T-helper 2 cell treated with Interferon-gamma antibody and Interleukin-4, amounts not matched to agents 5 μg/mL and 100 μg/mL, for 36 hours (primary cell): ENCODE measurements at regions not wholly inside any gene's neighbourhood (a gene's known extent, or its start where the extent isn't known, plus 50 kb on each side); places are given as distances from the start of the nearest gene placed in this dataset.

Source experiments
- DNase-seq: peaks from one replicate; pipeline ENCODE4 v3.0.0; 2021; ENCODE audit warnings: low spot score
- H3K27ac Mint-ChIP-seq: one replicate; pipeline ENCODE4 v1.8.0; 2021; ENCODE audit warnings: mild to moderate bottlenecking, mixed read lengths
- H3K27me3 Mint-ChIP-seq: one replicate; pipeline ENCODE4 v1.8.0; 2021; ENCODE audit warnings: low read depth, mixed read lengths
- H3K36me3 Mint-ChIP-seq: one replicate; pipeline ENCODE4 v1.8.0; 2021; ENCODE audit warnings: low read depth, mixed read lengths
- H3K4me1 Mint-ChIP-seq: one replicate; pipeline ENCODE4 v1.8.0; 2021; ENCODE audit warnings: low read depth, mixed read lengths
- H3K4me3 Mint-ChIP-seq: one replicate; pipeline ENCODE4 v1.8.0; 2022; ENCODE audit warnings: mild to moderate bottlenecking, moderate library complexity, mixed read lengths
- H3K9me3 Mint-ChIP-seq: one replicate; pipeline ENCODE4 v1.8.0; 2021; ENCODE audit warnings: mixed read lengths

DNA sequence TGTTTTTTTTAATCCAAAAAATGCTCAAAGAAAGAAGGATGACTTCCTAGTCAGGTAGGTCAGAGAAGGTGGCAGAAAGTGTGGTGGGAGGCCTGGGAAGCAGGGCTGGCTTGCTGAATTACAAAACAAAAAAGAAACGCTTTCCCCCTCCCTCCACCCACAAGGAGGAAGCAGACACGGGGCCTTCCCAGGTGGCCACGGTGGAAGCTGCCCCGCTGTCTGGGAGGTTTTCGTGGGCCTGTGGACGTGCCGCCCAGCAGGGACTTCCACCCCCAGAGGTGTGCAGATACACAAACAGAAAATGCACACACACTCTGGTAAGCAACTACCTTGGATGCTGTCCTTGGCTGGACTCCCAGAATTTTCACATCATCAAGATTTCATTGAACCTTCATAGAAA lies 198.2 kb upstream of the CDH4 start:
- no peak for DNase-seq
- no peaks in the 10 kb centered on the region for H3K4me1 Mint-ChIP-seq
- no peaks in the 10 kb centered on the region for H3K36me3 Mint-ChIP-seq
- H3K27me3 Mint-ChIP-seq, result no peaks in the 10 kb centered on the region
- no peaks in the 10 kb centered on the region for H3K9me3 Mint-ChIP-seq
- H3K27ac Mint-ChIP-seq, result no peak overlapping the region
- no peak overlapping the region for H3K4me3 Mint-ChIP-seq

GRCh38 chr20:61054411-61054810 lies 197.7 kb upstream of the CDH4 start:
- Mint-ChIP-seq H3K4me3 (no peak overlapping the region), H3K4me1 (no peaks in the 10 kb centered on the region), H3K36me3 (no peaks in the 10 kb centered on the region), H3K27ac (no peak overlapping the region), H3K27me3 (no peaks in the 10 kb centered on the region), H3K9me3 (no peaks in the 10 kb centered on the region)
- DNase-seq, result no peak

- H3K4me1 Mint-ChIP-seq, result no peaks in the 10 kb centered on the region
- H3K9me3 Mint-ChIP-seq, result no peaks in the 10 kb centered on the region
- no peak overlapping the region for H3K27ac Mint-ChIP-seq
- H3K36me3 Mint-ChIP-seq, result no peaks in the 10 kb centered on the region
- no peak overlapping the region for H3K4me3 Mint-ChIP-seq
- no peaks in the 10 kb centered on the region for H3K27me3 Mint-ChIP-seq
- no peak for DNase-seq
Measured at GRCh38 chr20:61055180-61056010, 196.7 kb upstream of the CDH4 start.

GRCh38 chr20:61056116-61056515 lies 195.9 kb upstream of the CDH4 start:
- Mint-ChIP-seq H3K27me3 (no peaks in the 10 kb centered on the region), H3K36me3 (no peaks in the 10 kb centered on the region), H3K4me1 (no peaks in the 10 kb centered on the region), H3K9me3 (no peaks in the 10 kb centered on the region), H3K4me3 (no peak overlapping the region), H3K27ac (no peak overlapping the region)
- DNase-seq, result no peak

GRCh38 chr20:61056627-61057442 lies 195.2 kb upstream of the CDH4 start:
- Mint-ChIP-seq H3K36me3 (no peaks in the 10 kb centered on the region), H3K4me3 (no peak overlapping the region), H3K27me3 (no peaks in the 10 kb centered on the region), H3K27ac (no peak overlapping the region), H3K9me3 (no peaks in the 10 kb centered on the region), H3K4me1 (no peaks in the 10 kb centered on the region)
- no peak for DNase-seq

DNA sequence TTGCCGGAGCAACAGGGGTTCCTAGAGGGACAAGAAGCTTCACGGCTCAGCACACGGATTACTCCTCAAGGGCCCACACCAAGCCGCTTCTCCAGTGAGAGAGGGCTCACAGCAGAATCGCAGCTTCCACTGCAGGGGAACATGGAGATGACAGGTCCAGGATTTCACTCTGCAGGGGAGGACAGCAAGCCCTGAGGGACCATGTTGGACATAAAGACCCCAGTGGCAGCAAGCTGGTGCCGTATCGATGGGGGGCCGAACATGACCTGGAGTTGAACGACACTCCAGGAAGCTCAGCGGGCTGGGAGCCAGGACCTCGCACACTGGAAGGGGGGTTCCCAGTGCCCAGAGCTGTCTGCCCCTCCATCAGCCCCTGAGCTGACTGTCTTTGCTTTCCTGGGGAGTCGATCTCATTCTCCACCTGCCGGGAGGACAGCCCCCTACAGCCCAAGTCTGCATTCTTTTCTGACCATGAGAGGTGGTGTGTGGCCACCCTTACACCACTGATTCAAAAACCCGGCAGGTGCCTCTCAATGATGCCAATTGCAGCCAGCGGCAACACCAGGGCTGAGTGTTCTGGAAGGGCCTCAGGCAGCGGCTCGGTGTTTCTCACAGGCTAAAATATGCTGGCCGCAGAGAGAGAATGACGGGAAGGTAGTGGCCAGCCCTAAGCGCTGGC lies 194.5 kb upstream of the CDH4 start:
- H3K9me3 Mint-ChIP-seq, result no peaks in the 10 kb centered on the region
- H3K4me1 Mint-ChIP-seq, result no peaks in the 10 kb centered on the region
- no peaks in the 10 kb centered on the region for H3K27me3 Mint-ChIP-seq
- no peak for DNase-seq
- no peak overlapping the region for H3K4me3 Mint-ChIP-seq
- H3K36me3 Mint-ChIP-seq, result no peaks in the 10 kb centered on the region
- no peak overlapping the region for H3K27ac Mint-ChIP-seq

DNA sequence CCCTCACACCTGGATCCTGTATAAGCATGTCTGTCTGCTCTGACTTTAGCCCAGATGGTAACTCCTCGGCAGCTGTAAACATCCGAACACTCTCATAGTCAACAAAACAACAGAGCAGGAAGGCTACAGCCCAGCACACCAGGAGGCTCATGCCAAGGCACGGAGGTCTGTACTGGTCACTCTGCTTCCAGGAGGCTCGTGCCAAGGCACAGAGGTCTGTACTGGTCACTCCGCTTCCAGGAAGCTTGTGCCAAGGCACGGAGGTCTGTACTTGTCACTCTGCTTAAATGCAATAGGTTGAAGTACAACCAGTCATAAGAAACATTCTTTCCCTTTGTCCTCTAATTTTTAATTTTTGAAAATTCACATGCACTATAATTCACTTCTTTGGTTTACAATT lies 190.1 kb upstream of the CDH4 start:
- Mint-ChIP-seq H3K9me3 (no peaks in the 10 kb centered on the region), H3K4me1 (no peaks in the 10 kb centered on the region), H3K27ac (no peak overlapping the region), H3K36me3 (no peaks in the 10 kb centered on the region), H3K4me3 (no peak overlapping the region), H3K27me3 (no peaks in the 10 kb centered on the region)
- no peak for DNase-seq

- no peak overlapping the region for H3K4me3 Mint-ChIP-seq
Measured at GRCh38 chr20:61065853-61066252, 186.2 kb upstream of the CDH4 start.

DNA sequence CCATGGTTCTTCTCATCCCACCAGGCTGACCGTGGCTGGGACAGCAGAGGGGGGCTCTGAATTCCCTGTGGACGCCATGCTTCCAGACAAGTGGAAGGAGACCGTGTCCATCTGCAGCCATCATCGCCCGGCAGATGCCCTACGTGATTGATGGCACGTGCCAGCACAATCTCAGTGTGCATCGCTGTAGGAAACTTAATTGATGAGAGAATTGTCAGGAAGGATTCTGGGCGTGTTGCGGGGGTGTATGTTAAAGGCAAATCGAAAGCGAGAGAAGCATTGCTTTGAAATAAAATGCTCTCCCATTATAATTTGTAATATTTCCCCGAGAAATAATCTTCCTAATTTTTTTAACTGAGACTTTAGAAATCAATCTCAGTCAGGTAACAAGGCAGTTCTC lies 185.5 kb upstream of the CDH4 start:
- H3K4me1 Mint-ChIP-seq, result no peaks in the 10 kb centered on the region
- H3K27me3 Mint-ChIP-seq, result no peaks in the 10 kb centered on the region
- no peak overlapping the region for H3K27ac Mint-ChIP-seq
- H3K4me3 Mint-ChIP-seq, result no peak overlapping the region
- no peaks in the 10 kb centered on the region for H3K36me3 Mint-ChIP-seq
- no peaks in the 10 kb centered on the region for H3K9me3 Mint-ChIP-seq
- DNase-seq, result no peak

More at GRCh38 chr20:61065853-61066252, 186.2 kb upstream of the CDH4 start:
- no peak for DNase-seq
- no peaks in the 10 kb centered on the region for H3K27me3 Mint-ChIP-seq
- H3K36me3 Mint-ChIP-seq, result no peaks in the 10 kb centered on the region
- no peaks in the 10 kb centered on the region for H3K4me1 Mint-ChIP-seq
- no peak overlapping the region for H3K27ac Mint-ChIP-seq
- H3K9me3 Mint-ChIP-seq, result no peaks in the 10 kb centered on the region

DNA sequence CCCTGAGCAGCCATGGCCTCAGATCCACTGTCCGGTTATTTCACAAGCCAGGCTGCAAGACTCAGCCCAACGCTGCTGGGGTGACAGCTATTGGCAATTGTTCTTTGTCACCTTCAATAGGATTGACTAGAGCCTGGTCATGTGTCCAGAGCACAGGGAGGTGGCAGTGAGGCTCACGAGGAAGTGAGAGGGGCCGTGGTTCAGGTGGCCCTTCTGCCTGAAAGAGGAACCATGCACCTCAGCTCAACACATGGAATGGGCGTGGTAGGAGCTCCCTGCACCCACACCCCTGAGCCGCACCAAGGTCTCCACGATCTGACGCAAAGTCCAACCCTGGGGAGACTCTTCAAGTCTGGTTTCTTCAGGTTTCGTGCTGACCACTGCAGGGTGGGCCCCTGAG lies 184.8 kb upstream of the CDH4 start:
- DNase-seq, result no peak
- H3K4me1 Mint-ChIP-seq, result no peaks in the 10 kb centered on the region
- no peaks in the 10 kb centered on the region for H3K9me3 Mint-ChIP-seq
- H3K27me3 Mint-ChIP-seq, result no peaks in the 10 kb centered on the region
- H3K36me3 Mint-ChIP-seq, result no peaks in the 10 kb centered on the region
- no peak overlapping the region for H3K27ac Mint-ChIP-seq
- no peak overlapping the region for H3K4me3 Mint-ChIP-seq

- no peak for DNase-seq
- Mint-ChIP-seq H3K36me3 (no peaks in the 10 kb centered on the region), H3K4me1 (no peaks in the 10 kb centered on the region), H3K4me3 (no peak overlapping the region), H3K27ac (no peak overlapping the region), H3K27me3 (no peaks in the 10 kb centered on the region), H3K9me3 (no peaks in the 10 kb centered on the region)
Measured at GRCh38 chr20:61072398-61072797, 179.7 kb upstream of the CDH4 start.

DNA sequence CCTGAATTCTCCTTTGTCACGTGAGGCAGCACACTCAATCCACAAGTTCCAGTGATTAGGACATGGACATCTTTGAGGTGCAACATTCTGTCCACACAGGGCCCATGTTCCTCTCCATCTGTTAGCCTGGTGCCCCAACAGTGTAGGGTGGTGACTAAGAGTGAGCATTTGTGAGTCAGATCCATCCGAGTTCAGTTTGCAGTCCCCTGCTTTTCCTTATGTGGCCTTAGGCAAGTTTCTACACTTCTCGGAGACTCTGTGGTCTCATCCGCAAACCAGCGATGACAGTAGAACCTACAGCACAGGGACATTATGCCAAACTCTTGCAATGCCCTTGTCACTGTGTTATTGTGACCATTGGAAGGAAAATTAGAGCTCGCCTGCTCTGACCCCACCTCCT lies 178.7 kb upstream of the CDH4 start:
- Mint-ChIP-seq H3K9me3 (no peaks in the 10 kb centered on the region), H3K27me3 (no peaks in the 10 kb centered on the region), H3K4me1 (no peaks in the 10 kb centered on the region), H3K27ac (no peak overlapping the region), H3K4me3 (no peak overlapping the region), H3K36me3 (no peaks in the 10 kb centered on the region)
- DNase-seq, result no peak

DNA sequence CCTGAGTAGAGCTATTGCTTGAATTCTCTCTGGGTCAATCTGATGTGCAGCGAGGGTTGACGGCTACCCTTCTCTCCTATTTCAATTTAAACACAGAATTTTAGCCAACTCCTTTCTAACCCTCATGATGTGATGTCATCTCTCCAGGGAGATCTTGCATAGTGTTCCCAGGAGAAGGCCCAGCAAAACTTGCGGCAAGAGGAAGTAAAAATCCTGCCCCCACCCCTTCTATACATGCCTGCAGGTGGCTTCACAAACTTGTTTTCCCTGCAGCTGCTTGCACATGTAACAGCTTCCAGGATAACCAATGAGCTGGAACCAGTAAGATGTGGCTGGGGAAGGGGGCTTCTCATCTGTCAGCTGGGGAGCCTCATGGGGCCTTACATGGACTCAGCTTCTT lies 169.3 kb upstream of the CDH4 start:
- Mint-ChIP-seq H3K27me3 (no peaks in the 10 kb centered on the region), H3K4me1 (no peaks in the 10 kb centered on the region), H3K36me3 (no peaks in the 10 kb centered on the region), H3K27ac (no peak overlapping the region), H3K9me3 (peaks cover 6% of the 10 kb centered on the region), H3K4me3 (no peak overlapping the region)
- no peak for DNase-seq

- Mint-ChIP-seq H3K4me1 (no peaks in the 10 kb centered on the region), H3K4me3 (no peak overlapping the region), H3K27ac (no peak overlapping the region), H3K27me3 (no peaks in the 10 kb centered on the region), H3K36me3 (no peaks in the 10 kb centered on the region), H3K9me3 (peaks cover 6% of the 10 kb centered on the region)
- DNase-seq, result no peak
Measured at GRCh38 chr20:61083431-61083830, 168.6 kb upstream of the CDH4 start.
